AML-193 (cell line): ENCODE measurements at regions not wholly inside any gene's neighbourhood (a gene's known extent, or its start where the extent isn't known, plus 50 kb on each side); places are given as distances from the start of the nearest gene placed in this dataset.

Experiments
- DNase-seq, 2 experiments: peaks; one replicate each; lab custom pipeline; 2025; lab: John Stamatoyannopoulos, UW

- DNase-seq = no peak
Observed at GRCh38 chr14:29459969-29460560, 467.6 kb downstream of the PRKD1 start.

GRCh38 chr14:29461101-29461500 lies 466.5 kb downstream of the PRKD1 start:
- DNase-seq = no peak

GRCh38 chr14:29461506-29461905 lies 466.1 kb downstream of the PRKD1 start:
- DNase-seq = no peak

GRCh38 chr14:29462321-29462720 lies 465.3 kb downstream of the PRKD1 start:
- no peak for DNase-seq

GRCh38 chr14:29462772-29463171 lies 464.9 kb downstream of the PRKD1 start:
- DNase-seq = no peak

- DNase-seq = no peak
Observed at GRCh38 chr14:29463727-29464395, 463.8 kb downstream of the PRKD1 start.

- DNase-seq = no peak
Observed at GRCh38 chr14:29465095-29465494, 462.6 kb downstream of the PRKD1 start.

GRCh38 chr14:29475641-29476040 lies 452.0 kb downstream of the PRKD1 start:
- no peak for DNase-seq

GRCh38 chr14:29486132-29486531 lies 441.5 kb downstream of the PRKD1 start:
- no peak for DNase-seq

- no peak for DNase-seq
Observed at GRCh38 chr14:29489911-29490425, 437.7 kb downstream of the PRKD1 start.

- no peak for DNase-seq
Observed at GRCh38 chr14:29493849-29494248, 433.8 kb downstream of the PRKD1 start.

GRCh38 chr14:29494312-29494711 lies 433.3 kb downstream of the PRKD1 start:
- no peak for DNase-seq

- DNase-seq = no peak
Observed at GRCh38 chr14:29503903-29504302, 423.7 kb downstream of the PRKD1 start.

- no peak for DNase-seq
Observed at GRCh38 chr14:29518335-29518734, 409.3 kb downstream of the PRKD1 start.

GRCh38 chr14:29521526-29522137 lies 406.0 kb downstream of the PRKD1 start:
- peak; percentile 1 to 30 for DNase-seq
